Body of pancreas (tissue), 4 donors: ENCODE measurements at regions not wholly inside any gene's neighbourhood (a gene's known extent, or its start where the extent isn't known, plus 50 kb on each side); places are given as distances from the start of the nearest gene placed in this dataset.

ENCODE experiments used
- POLR2A ChIP-seq, 3 donors: fragments of 450-650 bp; IDR thresholded peaks; one replicate each; pipeline ENCODE4 v1.6.1; 2016; ENCODE audit warnings: antibody characterized with exemption in 3 of 3, mild to moderate bottlenecking in 2 of 3
- TF ChIP-seq, protein P1 (sequence below), 7 experiments: fragments of 450-650 bp in 4 of 7; fragments of 200-600 bp in 3 of 7; sonication (generic) in 3 of 7; IDR thresholded peaks; one replicate each; pipeline ENCODE4 v1.5.1; 2016 to 2019; ENCODE audit warnings: antibody characterized with exemption in 7 of 7

DNA sequence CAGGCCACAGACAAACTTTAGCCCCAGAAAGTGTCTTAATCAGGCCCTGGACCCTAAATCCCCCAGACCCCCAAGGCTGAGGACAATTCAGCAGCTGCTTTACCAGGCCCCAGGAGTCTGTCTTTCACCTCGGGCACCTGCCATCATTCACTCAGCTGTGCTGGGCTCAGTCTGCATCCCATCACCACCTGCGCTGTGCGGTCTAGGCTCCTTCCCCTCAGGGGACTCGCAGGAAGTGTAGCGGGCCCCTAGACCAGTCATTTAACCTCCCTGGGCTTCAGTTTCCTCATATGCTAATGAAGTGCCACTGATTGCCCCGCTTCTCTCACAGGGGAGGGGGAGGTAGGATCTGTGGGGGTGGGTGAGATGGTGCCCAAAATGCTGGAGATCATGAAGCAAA lies 76.4 kb upstream of the ZMIZ1 start:
- TF ChIP-seq, protein P1, sequence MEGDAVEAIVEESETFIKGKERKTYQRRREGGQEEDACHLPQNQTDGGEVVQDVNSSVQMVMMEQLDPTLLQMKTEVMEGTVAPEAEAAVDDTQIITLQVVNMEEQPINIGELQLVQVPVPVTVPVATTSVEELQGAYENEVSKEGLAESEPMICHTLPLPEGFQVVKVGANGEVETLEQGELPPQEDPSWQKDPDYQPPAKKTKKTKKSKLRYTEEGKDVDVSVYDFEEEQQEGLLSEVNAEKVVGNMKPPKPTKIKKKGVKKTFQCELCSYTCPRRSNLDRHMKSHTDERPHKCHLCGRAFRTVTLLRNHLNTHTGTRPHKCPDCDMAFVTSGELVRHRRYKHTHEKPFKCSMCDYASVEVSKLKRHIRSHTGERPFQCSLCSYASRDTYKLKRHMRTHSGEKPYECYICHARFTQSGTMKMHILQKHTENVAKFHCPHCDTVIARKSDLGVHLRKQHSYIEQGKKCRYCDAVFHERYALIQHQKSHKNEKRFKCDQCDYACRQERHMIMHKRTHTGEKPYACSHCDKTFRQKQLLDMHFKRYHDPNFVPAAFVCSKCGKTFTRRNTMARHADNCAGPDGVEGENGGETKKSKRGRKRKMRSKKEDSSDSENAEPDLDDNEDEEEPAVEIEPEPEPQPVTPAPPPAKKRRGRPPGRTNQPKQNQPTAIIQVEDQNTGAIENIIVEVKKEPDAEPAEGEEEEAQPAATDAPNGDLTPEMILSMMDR (IDR thresholded peaks at IDR 0.05): no peak
- no peak for TF ChIP-seq POLR2A (IDR thresholded peaks at IDR 0.05)
